ENCODE measurements at regions not wholly inside any gene's neighbourhood (a gene's known extent, or its start where the extent isn't known, plus 50 kb on each side); places are given as distances from the start of the nearest gene placed in this dataset.

DNA sequence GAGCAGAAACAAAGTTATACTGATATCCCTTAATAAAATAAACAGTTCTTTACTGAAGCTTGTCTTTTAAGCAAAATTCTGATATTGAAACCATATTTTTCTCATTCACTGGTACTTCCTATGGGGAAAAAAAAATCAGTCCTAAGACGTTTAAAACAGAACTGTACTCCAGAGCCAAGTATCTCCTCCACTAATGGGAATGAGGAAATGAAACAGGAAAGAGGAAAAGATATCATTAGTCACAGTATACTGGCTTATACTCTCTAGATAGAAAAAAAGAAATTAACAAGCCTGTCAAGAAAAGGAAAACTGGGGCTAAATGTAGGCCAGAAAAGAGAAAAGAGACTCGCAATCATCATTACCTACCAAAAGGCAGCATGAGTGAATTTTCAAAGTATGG, 252.7 kb downstream of the CENPC start:
- TF ChIP-seq CTCF (conservative IDR thresholded peaks at IDR 0.05 in 1 of 2, IDR thresholded peaks at IDR 0.05 in 1 of 2; ENCODE audit: low read depth in 1 of 2, low read length in 2 of 2) (no peak), EZH2 (IDR thresholded peaks at IDR 0.05; ENCODE audit: low read length, missing control alignments) (no peak)
